PC-3 (cell line): ENCODE measurements at regions not wholly inside any gene's neighbourhood (a gene's known extent, or its start where the extent isn't known, plus 50 kb on each side); places are given as distances from the start of the nearest gene placed in this dataset.

ENCODE experiments used
- EZH2 ChIP-seq: fragments of 300-600 bp; sonication (generic); IDR thresholded peaks from one replicate; pipeline ENCODE4 v1.6.1; 2017; ENCODE audit warnings: antibody characterized with exemption, mild to moderate bottlenecking, low read length; ENCODE audit not compliant: unreplicated experiment
- TF ChIP-seq, protein P1 (sequence below): fragments of 300-600 bp; sonication (generic); conservative IDR thresholded peaks from 2 replicates; pipeline ENCODE4 v1.5.1; 2017; ENCODE audit warnings: antibody characterized with exemption, low read depth, mild to moderate bottlenecking, low read length

DNA sequence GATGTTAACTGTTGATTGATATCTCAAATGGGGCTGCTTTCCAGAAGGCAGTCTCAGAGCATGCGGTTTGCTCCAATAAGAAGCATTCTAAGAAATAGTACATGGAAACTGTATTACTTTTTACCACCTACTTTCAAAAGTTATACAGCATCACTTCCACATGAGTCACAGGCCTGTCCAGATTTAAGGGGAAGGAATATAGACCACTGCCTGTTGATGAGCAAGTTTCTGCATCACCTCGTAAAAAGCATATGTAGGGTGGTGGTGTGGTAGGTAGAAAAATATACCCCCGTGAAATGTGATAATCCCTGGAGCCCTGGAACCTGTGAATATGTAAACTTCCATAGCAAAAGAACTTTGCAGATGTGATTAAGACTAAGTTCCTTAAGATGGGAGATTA lies 816.6 kb upstream of the CDH6 start:
- TF ChIP-seq, protein P1, sequence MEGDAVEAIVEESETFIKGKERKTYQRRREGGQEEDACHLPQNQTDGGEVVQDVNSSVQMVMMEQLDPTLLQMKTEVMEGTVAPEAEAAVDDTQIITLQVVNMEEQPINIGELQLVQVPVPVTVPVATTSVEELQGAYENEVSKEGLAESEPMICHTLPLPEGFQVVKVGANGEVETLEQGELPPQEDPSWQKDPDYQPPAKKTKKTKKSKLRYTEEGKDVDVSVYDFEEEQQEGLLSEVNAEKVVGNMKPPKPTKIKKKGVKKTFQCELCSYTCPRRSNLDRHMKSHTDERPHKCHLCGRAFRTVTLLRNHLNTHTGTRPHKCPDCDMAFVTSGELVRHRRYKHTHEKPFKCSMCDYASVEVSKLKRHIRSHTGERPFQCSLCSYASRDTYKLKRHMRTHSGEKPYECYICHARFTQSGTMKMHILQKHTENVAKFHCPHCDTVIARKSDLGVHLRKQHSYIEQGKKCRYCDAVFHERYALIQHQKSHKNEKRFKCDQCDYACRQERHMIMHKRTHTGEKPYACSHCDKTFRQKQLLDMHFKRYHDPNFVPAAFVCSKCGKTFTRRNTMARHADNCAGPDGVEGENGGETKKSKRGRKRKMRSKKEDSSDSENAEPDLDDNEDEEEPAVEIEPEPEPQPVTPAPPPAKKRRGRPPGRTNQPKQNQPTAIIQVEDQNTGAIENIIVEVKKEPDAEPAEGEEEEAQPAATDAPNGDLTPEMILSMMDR, result no peak
- no peak for TF ChIP-seq EZH2
